Stimulated activated effector memory CD8-positive, alpha-beta T cell treated with anti-CD3 and anti-CD28 coated beads, Interleukin-12 subunit alpha, Interleukin-12 subunit beta, amount 100 ng/mL, for 72 hours (primary cell): ENCODE measurements at regions not wholly inside any gene's neighbourhood (a gene's known extent, or its start where the extent isn't known, plus 50 kb on each side); places are given as distances from the start of the nearest gene placed in this dataset.

Experiments
- ATAC-seq: fragments of 150-1000 bp; cut with Tn5 transposase; 2 replicates; pipeline ENCODE4 v1.10.0; 2021
- DNase-seq, 2 donors: peaks; one replicate each; pipeline ENCODE4 v3.0.0; 2021 to 2022; ENCODE audit warnings: low spot score in 2 of 2
- H3K27ac Mint-ChIP-seq: one replicate; pipeline ENCODE4 v1.8.0; 2022; ENCODE audit warnings: mild to moderate bottlenecking, mixed read lengths
- H3K36me3 Mint-ChIP-seq: one replicate; pipeline ENCODE4 v1.8.0; 2022; ENCODE audit warnings: mild to moderate bottlenecking, mixed read lengths
- H3K4me1 Mint-ChIP-seq: one replicate; pipeline ENCODE4 v1.8.0; 2022; ENCODE audit warnings: mixed read lengths
- H3K4me3 Mint-ChIP-seq: one replicate; pipeline ENCODE4 v1.8.0; 2022; ENCODE audit warnings: mild to moderate bottlenecking, mixed read lengths
- H3K9me3 Mint-ChIP-seq: one replicate; pipeline ENCODE4 v1.8.0; 2022; ENCODE audit warnings: mixed read lengths

DNA sequence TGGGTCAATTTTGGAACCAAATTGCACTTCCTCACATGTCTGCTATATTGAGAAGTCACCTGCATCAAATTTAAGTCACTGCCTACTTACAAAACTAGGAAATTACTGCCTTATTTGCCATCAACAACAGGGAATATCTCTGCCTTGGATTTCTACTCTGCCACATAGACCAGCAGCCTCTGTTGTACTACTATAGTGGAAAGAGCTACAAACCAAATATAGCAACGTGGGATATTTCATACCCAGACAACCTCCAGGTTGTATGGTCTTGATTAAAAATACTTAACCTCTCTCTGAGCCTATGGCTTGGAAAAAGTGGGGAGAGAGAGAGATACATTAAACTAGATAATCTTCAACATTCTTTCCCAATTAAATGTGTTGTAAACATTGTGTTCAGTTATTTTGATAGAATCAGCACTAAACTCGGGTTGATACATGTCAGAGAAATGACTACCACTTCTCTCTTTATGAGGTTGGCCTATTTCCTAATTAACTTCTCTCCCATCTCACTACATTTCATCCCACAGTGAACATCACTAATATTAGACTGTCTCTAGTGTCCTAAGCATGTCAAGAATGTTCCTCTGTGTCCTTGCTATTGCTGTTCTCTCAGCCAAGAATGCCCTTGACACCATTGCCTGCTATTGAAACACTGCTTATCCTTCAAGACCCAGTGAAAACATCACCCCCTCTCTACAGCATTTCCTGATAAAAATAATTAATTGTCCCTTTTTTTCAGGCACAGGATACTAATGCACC, 421.2 kb downstream of the IPMK start:
- Mint-ChIP-seq H3K27ac (no peak overlapping the region), H3K4me1 (no peaks in the 10 kb centered on the region), H3K36me3 (no peaks in the 10 kb centered on the region), H3K4me3 (no peak overlapping the region), H3K9me3 (peaks cover 3% of the 10 kb centered on the region)
- no peak for DNase-seq
- ATAC-seq: no peak

GRCh38 chr10:57844387-57844998, 423.2 kb downstream of the IPMK start:
- Mint-ChIP-seq H3K4me1 (no peaks in the 10 kb centered on the region), H3K27ac (no peak overlapping the region), H3K4me3 (no peak overlapping the region), H3K36me3 (no peaks in the 10 kb centered on the region), H3K9me3 (peaks cover 15% of the 10 kb centered on the region)
- no peak for ATAC-seq
- no peak for DNase-seq

DNA sequence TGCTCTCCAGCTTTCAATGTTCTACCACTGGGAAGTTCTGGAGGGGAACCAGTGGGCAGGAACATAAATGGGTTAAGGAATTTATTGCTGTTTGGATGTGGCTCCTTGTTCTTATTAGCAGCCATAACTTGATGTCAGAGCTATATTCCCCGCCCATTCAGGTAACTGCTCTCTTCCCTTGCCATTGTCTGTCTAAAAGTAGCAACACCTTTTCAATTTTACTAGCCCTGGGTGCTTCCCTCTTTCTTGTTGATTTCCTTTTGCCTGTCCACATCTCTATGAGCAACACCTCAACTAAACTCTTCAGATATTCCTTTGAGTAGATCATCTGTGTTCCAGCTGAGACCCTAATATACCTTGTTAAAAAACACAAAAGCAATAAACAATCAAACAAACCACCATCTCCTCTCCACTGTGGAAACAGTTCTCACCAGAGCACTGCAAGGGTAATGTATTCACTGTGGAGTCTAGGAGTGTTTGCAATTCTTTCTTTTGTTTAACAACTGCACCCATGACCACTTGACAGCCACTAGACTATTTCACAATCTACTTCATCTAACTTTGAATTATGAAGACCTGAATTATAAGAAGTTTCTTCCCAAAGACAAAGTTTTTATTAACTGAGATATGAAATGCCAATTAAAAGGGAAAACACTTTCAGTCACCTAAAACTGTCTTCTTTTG, 436.7 kb downstream of the IPMK start:
- H3K4me1 Mint-ChIP-seq: no peaks in the 10 kb centered on the region
- H3K36me3 Mint-ChIP-seq: no peaks in the 10 kb centered on the region
- no peak for ATAC-seq
- no peak for DNase-seq
- peaks cover 4% of the 10 kb centered on the region for H3K9me3 Mint-ChIP-seq
- H3K4me3 Mint-ChIP-seq: no peak overlapping the region
- no peak overlapping the region for H3K27ac Mint-ChIP-seq

DNA sequence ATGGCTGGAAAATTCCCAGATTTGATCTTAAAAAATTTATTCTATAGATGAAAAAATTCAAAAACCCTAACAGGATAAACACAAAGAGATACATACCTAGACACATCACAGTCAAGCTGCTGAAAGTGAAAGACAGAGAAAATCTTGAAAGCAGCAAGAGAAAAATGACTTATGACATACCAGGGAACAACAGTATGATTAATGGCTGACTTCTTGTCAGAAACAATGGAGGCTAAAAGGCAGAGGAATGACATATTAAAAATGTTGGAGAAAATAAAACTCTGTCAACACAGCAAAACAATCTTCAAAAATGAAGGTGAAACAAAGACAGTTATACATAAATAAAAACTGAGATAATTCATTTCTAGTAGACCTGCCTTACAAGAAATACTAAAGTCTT, 442.7 kb downstream of the IPMK start:
- H3K9me3 Mint-ChIP-seq: peaks cover 7% of the 10 kb centered on the region
- DNase-seq (no peak), ATAC-seq (no peak)
- H3K36me3 Mint-ChIP-seq: no peaks in the 10 kb centered on the region
- no peak overlapping the region for H3K27ac Mint-ChIP-seq
- no peak overlapping the region for H3K4me3 Mint-ChIP-seq
- H3K4me1 Mint-ChIP-seq: no peaks in the 10 kb centered on the region

- no peak overlapping the region for H3K4me3 Mint-ChIP-seq
- no peak for ATAC-seq
- no peak for DNase-seq
- no peak overlapping the region for H3K27ac Mint-ChIP-seq
- H3K9me3 Mint-ChIP-seq: peaks cover 7% of the 10 kb centered on the region
- H3K36me3 Mint-ChIP-seq: no peaks in the 10 kb centered on the region
- no peaks in the 10 kb centered on the region for H3K4me1 Mint-ChIP-seq
Measured at GRCh38 chr10:57823398-57823797, 444.3 kb downstream of the IPMK start.

DNA sequence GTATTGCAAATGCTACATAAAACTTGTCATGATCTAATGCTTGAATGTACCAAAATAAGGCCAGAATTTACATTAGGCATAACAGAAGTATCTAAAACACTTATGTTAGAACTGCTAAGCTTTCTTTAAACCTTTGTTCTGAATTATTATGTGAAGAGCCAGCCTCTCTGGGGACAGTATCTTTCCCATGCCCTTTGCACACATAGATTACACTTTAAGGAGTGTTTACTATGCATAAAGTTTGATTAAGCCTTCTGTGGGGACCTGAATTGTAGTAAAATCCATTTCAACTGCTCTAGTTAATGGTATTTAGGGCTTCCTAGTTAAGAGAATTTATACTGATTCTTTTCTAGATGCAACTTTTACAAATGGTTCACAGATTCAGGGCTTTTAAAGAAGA, 444.7 kb downstream of the IPMK start:
- ATAC-seq (no peak), DNase-seq (no peak)
- peaks cover 7% of the 10 kb centered on the region for H3K9me3 Mint-ChIP-seq
- H3K27ac Mint-ChIP-seq: no peak overlapping the region
- no peaks in the 10 kb centered on the region for H3K36me3 Mint-ChIP-seq
- H3K4me3 Mint-ChIP-seq: no peak overlapping the region
- H3K4me1 Mint-ChIP-seq: no peaks in the 10 kb centered on the region

- no peak overlapping the region for H3K27ac Mint-ChIP-seq
Measured at GRCh38 chr10:57818522-57818921, 449.2 kb downstream of the IPMK start.

DNA sequence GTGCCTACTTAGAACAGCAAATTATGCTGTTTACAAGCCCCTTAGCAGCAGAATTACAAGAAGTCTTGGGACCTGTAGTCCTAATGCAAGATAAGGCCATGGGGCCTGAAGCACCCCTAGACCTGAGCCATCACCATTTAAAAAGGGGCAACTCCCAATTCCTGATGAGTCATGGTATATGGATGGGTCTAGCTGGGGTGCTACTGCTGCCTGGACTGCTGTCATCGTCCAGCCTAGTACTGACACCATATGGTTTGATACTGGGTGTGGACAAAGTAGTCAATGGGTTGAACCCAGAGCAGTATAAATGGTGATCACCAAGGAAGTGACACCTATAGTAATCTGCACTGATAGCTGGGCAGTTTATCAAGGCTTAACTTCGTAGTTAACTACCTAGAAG, 450.0 kb downstream of the IPMK start:
- Mint-ChIP-seq H3K9me3 (peaks cover 7% of the 10 kb centered on the region), H3K4me3 (no peak overlapping the region), H3K4me1 (no peaks in the 10 kb centered on the region), H3K27ac (no peak overlapping the region), H3K36me3 (no peaks in the 10 kb centered on the region)
- DNase-seq (no peak), ATAC-seq (no peak)

More at GRCh38 chr10:57818522-57818921, 449.2 kb downstream of the IPMK start:
- DNase-seq (no peak), ATAC-seq (no peak)
- Mint-ChIP-seq H3K36me3 (no peaks in the 10 kb centered on the region), H3K9me3 (peaks cover 7% of the 10 kb centered on the region), H3K4me1 (no peaks in the 10 kb centered on the region), H3K4me3 (no peak overlapping the region)

GRCh38 chr10:57815949-57816348, 451.7 kb downstream of the IPMK start:
- Mint-ChIP-seq H3K4me1 (no peaks in the 10 kb centered on the region), H3K27ac (no peak overlapping the region), H3K36me3 (no peaks in the 10 kb centered on the region), H3K9me3 (peaks cover 7% of the 10 kb centered on the region), H3K4me3 (no peak overlapping the region)
- DNase-seq (no peak), ATAC-seq (no peak)

DNA sequence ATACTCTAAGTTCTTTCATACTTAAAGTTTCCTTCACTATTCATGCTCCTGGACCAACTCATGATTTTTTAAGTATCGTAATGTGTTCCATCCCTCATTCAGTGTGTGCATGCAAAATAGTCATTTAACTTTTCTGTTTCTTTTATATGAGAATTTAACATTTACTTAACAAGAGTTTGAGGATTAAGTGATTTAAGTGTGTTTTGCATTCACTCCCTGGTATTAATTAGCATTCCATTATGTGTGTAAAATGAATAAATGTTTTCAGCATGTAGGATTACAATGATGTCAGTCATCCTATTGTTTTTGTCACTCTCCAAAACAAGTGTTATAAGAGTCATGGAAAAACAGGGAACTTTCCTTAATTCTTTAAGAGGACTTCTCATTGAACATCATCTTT, 457.7 kb downstream of the IPMK start:
- Mint-ChIP-seq H3K4me3 (no peak overlapping the region), H3K36me3 (no peaks in the 10 kb centered on the region), H3K27ac (no peak overlapping the region), H3K9me3 (peaks cover 8% of the 10 kb centered on the region), H3K4me1 (no peaks in the 10 kb centered on the region)
- no peak for DNase-seq
- ATAC-seq: no peak

GRCh38 chr10:57807906-57808305, 459.8 kb downstream of the IPMK start:
- ATAC-seq: no peak
- no peaks in the 10 kb centered on the region for H3K4me1 Mint-ChIP-seq
- H3K4me3 Mint-ChIP-seq: no peak overlapping the region
- peaks cover 15% of the 10 kb centered on the region for H3K9me3 Mint-ChIP-seq
- H3K36me3 Mint-ChIP-seq: no peaks in the 10 kb centered on the region
- DNase-seq: no peak
- H3K27ac Mint-ChIP-seq: no peak overlapping the region

GRCh38 chr10:57806675-57807074, 461.0 kb downstream of the IPMK start:
- no peak overlapping the region for H3K4me3 Mint-ChIP-seq
- no peaks in the 10 kb centered on the region for H3K4me1 Mint-ChIP-seq
- ATAC-seq (no peak), DNase-seq (no peak)
- no peaks in the 10 kb centered on the region for H3K36me3 Mint-ChIP-seq
- no peak overlapping the region for H3K27ac Mint-ChIP-seq
- H3K9me3 Mint-ChIP-seq: peaks cover 15% of the 10 kb centered on the region

DNA sequence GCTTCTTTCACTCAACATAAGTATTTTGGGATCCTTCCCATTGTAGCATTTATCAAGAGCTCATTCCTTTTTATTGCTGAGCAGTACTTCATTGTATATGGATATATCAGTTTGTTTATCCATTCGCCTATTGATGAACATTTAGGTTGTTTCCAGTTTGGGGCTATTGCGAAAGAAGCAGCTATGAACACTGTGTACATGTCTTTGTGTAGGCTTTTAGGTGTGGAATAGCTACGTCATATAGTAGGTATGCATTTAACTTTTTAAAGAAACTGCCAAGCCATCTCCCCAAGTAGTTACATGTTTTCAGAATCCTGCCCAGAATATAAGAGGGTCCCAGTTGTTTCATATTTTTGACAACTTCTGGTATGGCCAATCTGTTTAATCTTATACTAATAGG, 468.1 kb downstream of the IPMK start:
- Mint-ChIP-seq H3K4me1 (no peaks in the 10 kb centered on the region), H3K9me3 (peaks cover 10% of the 10 kb centered on the region), H3K27ac (no peak overlapping the region), H3K36me3 (no peaks in the 10 kb centered on the region), H3K4me3 (no peak overlapping the region)
- DNase-seq (no peak), ATAC-seq (no peak)

GRCh38 chr10:57798830-57799229, 468.9 kb downstream of the IPMK start:
- H3K9me3 Mint-ChIP-seq: peaks cover 10% of the 10 kb centered on the region
- DNase-seq: no peak
- no peaks in the 10 kb centered on the region for H3K4me1 Mint-ChIP-seq
- no peak overlapping the region for H3K27ac Mint-ChIP-seq
- no peaks in the 10 kb centered on the region for H3K36me3 Mint-ChIP-seq
- ATAC-seq: no peak
- H3K4me3 Mint-ChIP-seq: no peak overlapping the region

DNA sequence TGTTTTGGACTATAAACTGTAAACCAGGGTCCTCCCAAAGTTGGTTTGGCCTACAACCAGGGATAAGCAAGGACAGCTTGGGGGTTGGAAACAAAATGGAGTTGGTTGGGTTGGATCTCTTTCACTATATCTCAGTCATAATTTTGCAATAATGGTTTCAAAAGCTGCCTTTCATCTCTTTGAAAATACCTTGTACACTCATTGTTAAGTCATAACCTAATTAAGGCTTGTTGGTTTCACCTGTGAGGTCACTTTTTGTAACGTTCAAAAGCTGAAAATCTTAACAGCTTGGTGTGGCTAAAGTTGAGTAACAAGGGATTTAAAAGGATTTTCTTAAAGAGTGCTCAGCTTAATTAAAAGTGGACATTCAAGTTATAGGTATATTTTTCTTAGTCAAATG, 476.1 kb downstream of the IPMK start:
- no peak overlapping the region for H3K4me3 Mint-ChIP-seq
- no peaks in the 10 kb centered on the region for H3K36me3 Mint-ChIP-seq
- H3K27ac Mint-ChIP-seq: no peak overlapping the region
- ATAC-seq: no peak
- DNase-seq: no peak
- H3K9me3 Mint-ChIP-seq: peaks cover 18% of the 10 kb centered on the region
- H3K4me1 Mint-ChIP-seq: no peaks in the 10 kb centered on the region

GRCh38 chr10:57790703-57791102, 477.0 kb downstream of the IPMK start:
- DNase-seq: no peak
- Mint-ChIP-seq H3K36me3 (no peaks in the 10 kb centered on the region), H3K9me3 (peaks cover 18% of the 10 kb centered on the region), H3K4me3 (no peak overlapping the region), H3K27ac (no peak overlapping the region), H3K4me1 (no peaks in the 10 kb centered on the region)
- ATAC-seq: no peak
